ENCODE measurements at regions not wholly inside any gene's neighbourhood (a gene's known extent, or its start where the extent isn't known, plus 50 kb on each side); places are given as distances from the start of the nearest gene placed in this dataset.

- no peaks in the 10 kb centered on the region for H3K9me3 Mint-ChIP-seq
- no peaks in the 10 kb centered on the region for H3K36me3 ChIP-seq (ENCODE audit: control insufficient read depth, insufficient read depth, low read length)
- H3K4me1 Mint-ChIP-seq, result no peaks in the 10 kb centered on the region
- TF ChIP-seq, protein P1, sequence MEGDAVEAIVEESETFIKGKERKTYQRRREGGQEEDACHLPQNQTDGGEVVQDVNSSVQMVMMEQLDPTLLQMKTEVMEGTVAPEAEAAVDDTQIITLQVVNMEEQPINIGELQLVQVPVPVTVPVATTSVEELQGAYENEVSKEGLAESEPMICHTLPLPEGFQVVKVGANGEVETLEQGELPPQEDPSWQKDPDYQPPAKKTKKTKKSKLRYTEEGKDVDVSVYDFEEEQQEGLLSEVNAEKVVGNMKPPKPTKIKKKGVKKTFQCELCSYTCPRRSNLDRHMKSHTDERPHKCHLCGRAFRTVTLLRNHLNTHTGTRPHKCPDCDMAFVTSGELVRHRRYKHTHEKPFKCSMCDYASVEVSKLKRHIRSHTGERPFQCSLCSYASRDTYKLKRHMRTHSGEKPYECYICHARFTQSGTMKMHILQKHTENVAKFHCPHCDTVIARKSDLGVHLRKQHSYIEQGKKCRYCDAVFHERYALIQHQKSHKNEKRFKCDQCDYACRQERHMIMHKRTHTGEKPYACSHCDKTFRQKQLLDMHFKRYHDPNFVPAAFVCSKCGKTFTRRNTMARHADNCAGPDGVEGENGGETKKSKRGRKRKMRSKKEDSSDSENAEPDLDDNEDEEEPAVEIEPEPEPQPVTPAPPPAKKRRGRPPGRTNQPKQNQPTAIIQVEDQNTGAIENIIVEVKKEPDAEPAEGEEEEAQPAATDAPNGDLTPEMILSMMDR (IDR thresholded peaks at IDR 0.05), result no peak
- H3K27ac ChIP-seq (ENCODE audit: low read length), result no peak overlapping the region
- no peak overlapping the region for H3K27ac Mint-ChIP-seq
- WGBS (ENCODE audit: insufficient coverage), result 58% methylated on average over 4 of the region's 4 CpGs
- no peaks in the 10 kb centered on the region for H3K4me1 ChIP-seq (ENCODE audit: control insufficient read depth, insufficient read depth, low read length)
- intact Hi-C loops (cut with micrococcal nuclease), result no loop called here
- no peaks in the 10 kb centered on the region for H3K27me3 ChIP-seq (ENCODE audit: control insufficient read depth, insufficient read depth, low read length)
- H3K4me3 ChIP-seq (ENCODE audit: low read length), result no peak overlapping the region
- no peak for ATAC-seq
- H3K27me3 Mint-ChIP-seq (ENCODE audit: low read depth in 2 of 2), result peaks cover 14 to 36% of the 10 kb centered on the region in 2 donors
- H3K36me3 Mint-ChIP-seq, result no peaks in the 10 kb centered on the region
- H3K4me3 Mint-ChIP-seq, result no peak overlapping the region
- no peaks in the 10 kb centered on the region for H3K9me3 ChIP-seq (ENCODE audit: control insufficient read depth, insufficient read depth, low read length)
- DNase-seq, result no peak
Measured at GRCh38 chr9:110025551-110026170, 182.3 kb downstream of the C9orf152 start.

DNA sequence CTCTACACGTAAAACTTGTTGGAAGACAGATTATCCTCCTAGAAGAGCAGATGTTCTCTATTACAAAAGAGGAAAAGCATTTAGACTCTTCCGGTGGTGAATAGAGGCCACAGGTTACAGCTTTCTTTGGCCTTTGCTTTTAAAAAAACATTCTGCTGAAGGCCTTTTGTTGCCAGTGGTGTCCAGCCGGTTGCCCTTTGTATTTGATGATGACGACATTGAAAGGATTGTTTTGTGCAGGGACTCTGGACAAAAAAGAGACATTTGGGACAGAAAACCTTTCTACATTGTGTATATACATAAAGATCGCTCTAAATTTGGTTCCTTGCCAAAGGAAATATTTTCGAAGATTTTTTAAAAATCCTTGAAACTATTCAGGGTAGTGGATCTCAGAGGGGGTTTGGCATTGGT is 180.3 kb downstream of the C9orf152 start:
- no peaks in the 10 kb centered on the region for H3K4me1 Mint-ChIP-seq
- WGBS (ENCODE audit: insufficient coverage), result 87% methylated on average over 6 of the region's 6 CpGs
- no peak overlapping the region for H3K27ac Mint-ChIP-seq
- Histone ChIP-seq H3K4me1 (ENCODE audit: control insufficient read depth, insufficient read depth, low read length) (no peaks in the 10 kb centered on the region), H3K27me3 (ENCODE audit: control insufficient read depth, insufficient read depth, low read length) (no peaks in the 10 kb centered on the region), H3K36me3 (ENCODE audit: control insufficient read depth, insufficient read depth, low read length) (no peaks in the 10 kb centered on the region), H3K27ac (ENCODE audit: low read length) (no peak overlapping the region), H3K4me3 (ENCODE audit: low read length) (no peak overlapping the region), H3K9me3 (ENCODE audit: control insufficient read depth, insufficient read depth, low read length) (no peaks in the 10 kb centered on the region)
- TF ChIP-seq, protein P1 (IDR thresholded peaks at IDR 0.05), result no peak
- no peak overlapping the region for H3K4me3 Mint-ChIP-seq
- H3K27me3 Mint-ChIP-seq (ENCODE audit: low read depth in 2 of 2), result peaks cover 14 to 36% of the 10 kb centered on the region in 2 donors
- ATAC-seq (no peak), DNase-seq (no peak)
- no peaks in the 10 kb centered on the region for H3K9me3 Mint-ChIP-seq
- H3K36me3 Mint-ChIP-seq, result no peaks in the 10 kb centered on the region
- intact Hi-C loops (cut with micrococcal nuclease), result no loop called here

DNA sequence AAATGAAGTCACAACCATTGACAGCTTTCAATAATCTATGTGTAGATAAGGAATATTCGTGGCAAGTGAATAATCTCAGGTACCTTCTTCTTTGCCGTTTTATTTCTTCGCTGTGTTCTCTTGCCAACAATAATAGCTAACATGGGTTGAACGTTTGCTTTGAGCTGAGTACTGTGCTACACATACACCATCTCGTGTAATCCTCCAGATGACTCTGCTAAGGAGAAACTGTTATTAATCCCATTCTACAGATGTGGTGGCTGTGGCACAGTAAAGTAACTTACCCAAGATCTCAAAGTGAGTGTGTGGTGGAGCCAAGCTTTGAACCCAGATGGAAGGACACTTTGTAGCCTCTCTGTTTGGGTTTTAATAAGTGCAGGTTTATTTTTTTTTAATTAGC is 179.7 kb downstream of the C9orf152 start:
- intact Hi-C loops (cut with micrococcal nuclease), result no loop called here
- Mint-ChIP-seq H3K27ac (no peak overlapping the region), H3K36me3 (no peaks in the 10 kb centered on the region), H3K4me1 (no peaks in the 10 kb centered on the region), H3K9me3 (no peaks in the 10 kb centered on the region), H3K4me3 (no peak overlapping the region), H3K27me3 (ENCODE audit: low read depth in 2 of 2) (peaks cover 14 to 36% of the 10 kb centered on the region in 2 donors)
- TF ChIP-seq, protein P1 (IDR thresholded peaks at IDR 0.05), result no peak
- ATAC-seq (no peak), DNase-seq (no peak)
- no peaks in the 10 kb centered on the region for H3K27me3 ChIP-seq (ENCODE audit: control insufficient read depth, insufficient read depth, low read length)
- no peaks in the 10 kb centered on the region for H3K36me3 ChIP-seq (ENCODE audit: control insufficient read depth, insufficient read depth, low read length)
- no peak overlapping the region for H3K27ac ChIP-seq (ENCODE audit: low read length)
- no peaks in the 10 kb centered on the region for H3K4me1 ChIP-seq (ENCODE audit: control insufficient read depth, insufficient read depth, low read length)
- WGBS (ENCODE audit: insufficient coverage), result 93% methylated on average over 5 of the region's 5 CpGs
- H3K4me3 ChIP-seq (ENCODE audit: low read length), result no peak overlapping the region
- no peaks in the 10 kb centered on the region for H3K9me3 ChIP-seq (ENCODE audit: control insufficient read depth, insufficient read depth, low read length)

DNA sequence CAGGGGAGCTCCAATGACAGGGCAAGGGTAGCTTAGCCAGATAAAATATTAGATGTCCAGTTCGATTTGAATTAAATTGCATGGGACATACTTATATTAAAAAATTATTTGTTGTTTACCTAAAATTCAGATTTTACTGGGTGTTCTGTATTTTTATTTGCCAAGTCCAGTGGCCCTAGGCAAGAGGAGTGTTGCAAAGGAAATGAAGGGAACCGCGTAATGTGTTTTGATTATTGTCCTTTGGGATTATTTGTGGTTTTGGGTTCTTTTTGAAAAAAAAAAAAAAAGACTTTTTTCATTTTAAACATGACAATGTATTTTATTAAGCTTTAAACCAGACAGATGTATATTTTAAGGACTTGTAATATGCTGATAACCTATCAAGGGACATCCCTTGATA is 179.3 kb downstream of the C9orf152 start:
- H3K4me1 ChIP-seq (ENCODE audit: control insufficient read depth, insufficient read depth, low read length), result no peaks in the 10 kb centered on the region
- no peaks in the 10 kb centered on the region for H3K36me3 Mint-ChIP-seq
- intact Hi-C loops (cut with micrococcal nuclease), result no loop called here
- H3K36me3 ChIP-seq (ENCODE audit: control insufficient read depth, insufficient read depth, low read length), result no peaks in the 10 kb centered on the region
- TF ChIP-seq, protein P1 (IDR thresholded peaks at IDR 0.05), result no peak
- no peak overlapping the region for H3K27ac Mint-ChIP-seq
- H3K9me3 ChIP-seq (ENCODE audit: control insufficient read depth, insufficient read depth, low read length), result no peaks in the 10 kb centered on the region
- H3K4me3 ChIP-seq (ENCODE audit: low read length), result no peak overlapping the region
- no peak overlapping the region for H3K27ac ChIP-seq (ENCODE audit: low read length)
- no peaks in the 10 kb centered on the region for H3K4me1 Mint-ChIP-seq
- no peak for DNase-seq
- H3K27me3 ChIP-seq (ENCODE audit: control insufficient read depth, insufficient read depth, low read length), result no peaks in the 10 kb centered on the region
- ATAC-seq, result no peak
- peaks cover 14 to 36% of the 10 kb centered on the region in 2 donors for H3K27me3 Mint-ChIP-seq (ENCODE audit: low read depth in 2 of 2)
- H3K9me3 Mint-ChIP-seq, result no peaks in the 10 kb centered on the region
- H3K4me3 Mint-ChIP-seq, result no peak overlapping the region
- WGBS (ENCODE audit: insufficient coverage), result 89% methylated on average over 2 of the region's 3 CpGs
